Kidney (tissue), 13 donors: ENCODE measurements at regions not wholly inside any gene's neighbourhood (a gene's known extent, or its start where the extent isn't known, plus 50 kb on each side); places are given as distances from the start of the nearest gene placed in this dataset.

Experiments used
- DNase-seq, 5 donors: peaks; one replicate each; pipeline ENCODE4 v3.0.0-alpha.2; 2013 to 2020
- FAIRE-seq: peaks from 2 replicates; lab custom pipeline; 2012; peaks lifted over from hg19 to GRCh38; lab: Jason Lieb, UNC
- H3K27ac ChIP-seq, 2 donors: one replicate each; pipeline ENCODE4 v1.7.0; 2013; ENCODE audit warnings: low read depth in 2 of 2, low read length in 2 of 2, inconsistent platforms in 1 of 2
- H3K27me3 ChIP-seq: one replicate; pipeline ENCODE4 v1.7.1; 2013; ENCODE audit warnings: low read length, inconsistent platforms; ENCODE audit not compliant: control insufficient read depth, insufficient read depth
- H3K36me3 ChIP-seq, 3 donors: one replicate each; pipeline versions ENCODE4 v1.7.0 to v1.7.1; 2013; ENCODE audit warnings: low read length in 3 of 3, control low read depth in 1 of 3, inconsistent platforms in 1 of 3; ENCODE audit not compliant: insufficient read depth in 3 of 3, control insufficient read depth in 2 of 3
- H3K4me1 ChIP-seq, 3 donors: one replicate each; pipeline versions ENCODE4 v1.7.0 to v1.7.1; 2013; ENCODE audit warnings: low read length in 3 of 3, inconsistent platforms in 1 of 3, low read depth in 1 of 3; ENCODE audit not compliant: control insufficient read depth in 2 of 3, insufficient read depth in 2 of 3
- H3K4me3 ChIP-seq, 3 donors: one replicate each; pipeline versions ENCODE4 v1.7.0 to v1.8.1; 2013; ENCODE audit warnings: low read length in 3 of 3, control low read depth in 1 of 3, inconsistent platforms in 1 of 3
- H3K9ac ChIP-seq, 3 donors: one replicate each; pipeline versions ENCODE4 v1.7.0 to v1.7.1; 2013; ENCODE audit warnings: low read length in 3 of 3, control low read depth in 1 of 3, inconsistent platforms in 1 of 3
- H3K9me3 ChIP-seq, 3 donors: one replicate each; pipeline versions ENCODE4 v1.7.0 to v1.7.1; 2013; ENCODE audit warnings: low read length in 3 of 3, control low read depth in 1 of 3, inconsistent platforms in 1 of 3; ENCODE audit not compliant: control insufficient read depth in 2 of 3, insufficient read depth in 1 of 3
- CTCF ChIP-seq: IDR thresholded peaks from 3 replicates; pipeline ENCODE4 v1.5.1; 2012; ENCODE audit warnings: mild to moderate bottlenecking, moderate library complexity, borderline replicate concordance; ENCODE audit not compliant: insufficient read depth; ENCODE audit errors: extremely low read depth
- intact Hi-C: fragments of 100-400 bp; cut with DNase I; formaldehyde crosslinking; loops from one replicate; pipeline ENCODE4 v1.11.1; 2022
- donor health status: control.
- donor health status: control.
- donor health status: control.
- donor health status: control.
- donor health status: control.
- donor health status: DM: yes; HTN: yes; CAD: no.
- donor health status: Normal renal cell carcinoma (clear cell type).

DNA sequence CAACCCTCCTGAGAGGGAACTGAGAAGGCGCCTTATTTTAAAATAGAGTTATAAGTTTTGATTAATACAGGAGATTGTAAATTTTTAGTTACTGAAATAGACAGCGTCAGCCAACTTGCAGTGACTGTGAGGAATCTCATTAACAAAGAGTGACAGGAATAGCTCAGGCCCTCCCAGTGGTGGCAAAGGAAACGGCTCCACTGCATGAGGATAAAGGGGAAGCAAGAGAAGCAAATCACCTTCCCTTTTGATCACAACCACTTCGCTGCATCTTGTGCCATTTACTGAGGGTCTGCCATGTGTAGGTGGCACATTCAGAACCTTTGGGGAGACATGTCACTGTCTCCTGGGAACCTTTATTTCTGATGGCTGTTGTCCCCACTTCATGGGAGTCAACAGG lies 612.4 kb upstream of the RAB6C start:
- no peak for FAIRE-seq

DNA sequence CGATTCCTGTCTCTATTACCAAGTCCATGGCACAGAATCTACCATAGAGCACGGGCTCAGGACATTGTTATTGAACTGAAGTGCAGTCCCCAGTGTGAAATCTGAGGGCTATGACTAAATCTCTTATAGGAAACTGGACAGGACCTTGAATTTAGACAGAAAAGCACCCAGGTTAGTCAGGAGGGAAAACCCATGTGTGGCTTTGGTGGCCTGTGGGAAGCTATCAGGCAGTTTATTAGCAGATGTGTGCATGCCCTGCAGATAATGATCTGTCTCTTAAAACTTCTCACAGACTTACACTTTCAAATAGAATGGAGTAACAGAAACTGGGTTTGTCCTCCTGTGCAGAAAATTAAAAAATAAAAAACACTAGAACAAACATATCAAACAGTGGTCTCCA lies 610.0 kb upstream of the RAB6C start:
- no peak overlapping the region for H3K27ac ChIP-seq
- no peak for TF ChIP-seq CTCF
- intact Hi-C loops: no loop called here
- no peaks in the 10 kb centered on the region for H3K4me1 ChIP-seq
- H3K9ac ChIP-seq: no peak overlapping the region
- no peak overlapping the region for H3K4me3 ChIP-seq
- FAIRE-seq: no peak
- no peaks in the 10 kb centered on the region for H3K27me3 ChIP-seq
- H3K36me3 ChIP-seq: no peaks in the 10 kb centered on the region
- DNase-seq: no peak
- no peaks in the 10 kb centered on the region for H3K9me3 ChIP-seq

More for the DNA sequence above, 612.4 kb upstream of the RAB6C start:
- Histone ChIP-seq H3K4me1 (no peaks in the 10 kb centered on the region), H3K9me3 (no peaks in the 10 kb centered on the region), H3K36me3 (no peaks in the 10 kb centered on the region), H3K27ac (no peak overlapping the region), H3K27me3 (no peaks in the 10 kb centered on the region), H3K9ac (no peak overlapping the region), H3K4me3 (no peak overlapping the region)
- no peak for DNase-seq
- no peak for TF ChIP-seq CTCF
- intact Hi-C loops: no loop called here

- intact Hi-C loops: no loop called here
- no peak for TF ChIP-seq CTCF
- Histone ChIP-seq H3K27ac (no peak overlapping the region), H3K4me1 (no peaks in the 10 kb centered on the region), H3K9ac (no peak overlapping the region), H3K36me3 (no peaks in the 10 kb centered on the region), H3K9me3 (no peaks in the 10 kb centered on the region), H3K4me3 (no peak overlapping the region), H3K27me3 (no peaks in the 10 kb centered on the region)
- FAIRE-seq: no peak
- no peak for DNase-seq
Observed at GRCh38 chr2:129374452-129374851, 605.0 kb upstream of the RAB6C start.

DNA sequence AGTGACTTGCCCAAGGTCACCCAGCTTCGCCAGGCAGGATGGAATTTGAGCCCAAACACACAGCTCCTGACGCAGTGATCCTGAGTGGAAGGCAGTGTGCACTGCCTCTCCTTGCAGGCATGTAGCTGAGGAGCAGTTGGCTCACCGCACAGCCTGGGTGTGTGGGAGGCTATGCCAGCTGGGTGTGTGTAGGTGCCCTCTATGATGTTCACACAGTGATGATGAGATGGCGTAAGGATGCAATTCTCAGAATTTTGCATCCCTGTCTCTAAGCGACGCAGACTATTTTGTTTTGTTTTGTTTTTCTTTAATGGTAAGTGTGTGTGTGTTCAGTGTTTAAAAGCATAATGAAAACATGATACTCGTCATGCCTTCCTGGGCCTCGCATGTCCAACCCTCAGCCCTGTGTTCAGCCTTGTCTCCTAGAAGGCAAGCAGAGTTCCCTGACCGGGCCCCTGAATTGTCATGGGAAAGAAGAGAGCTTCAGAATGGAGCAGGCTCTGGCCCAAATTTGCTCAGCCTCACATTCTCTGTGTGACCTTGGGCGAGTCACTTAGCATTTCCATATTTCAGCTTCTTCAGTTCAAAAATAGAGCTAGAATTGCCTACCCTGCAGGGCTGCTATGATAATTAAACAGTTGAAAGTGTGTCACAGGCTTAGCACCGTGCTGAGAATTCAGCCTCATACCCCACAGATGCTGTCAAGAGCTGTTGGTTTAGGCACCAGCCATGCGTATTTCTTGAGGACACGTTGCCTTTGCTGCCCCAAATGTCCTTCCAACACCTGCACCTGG lies 603.6 kb upstream of the RAB6C start:
- Histone ChIP-seq H3K27ac (no peak overlapping the region), H3K27me3 (no peaks in the 10 kb centered on the region), H3K9me3 (no peaks in the 10 kb centered on the region), H3K36me3 (no peaks in the 10 kb centered on the region), H3K9ac (no peak overlapping the region), H3K4me1 (no peaks in the 10 kb centered on the region), H3K4me3 (no peak overlapping the region)
- intact Hi-C loops: no loop called here
- FAIRE-seq (no peak), DNase-seq (peak in 1 of 5 donors; percentile 30)
- TF ChIP-seq CTCF: no peak
